Hindlimb muscle (tissue), 1 donor: ENCODE measurements at regions not wholly inside any gene's neighbourhood (a gene's known extent, or its start where the extent isn't known, plus 50 kb on each side); places are given as distances from the start of the nearest gene placed in this dataset.

Experiments
- DNase-seq: peaks from one replicate; pipeline ENCODE4 v3.0.0-alpha.2; 2013

DNA sequence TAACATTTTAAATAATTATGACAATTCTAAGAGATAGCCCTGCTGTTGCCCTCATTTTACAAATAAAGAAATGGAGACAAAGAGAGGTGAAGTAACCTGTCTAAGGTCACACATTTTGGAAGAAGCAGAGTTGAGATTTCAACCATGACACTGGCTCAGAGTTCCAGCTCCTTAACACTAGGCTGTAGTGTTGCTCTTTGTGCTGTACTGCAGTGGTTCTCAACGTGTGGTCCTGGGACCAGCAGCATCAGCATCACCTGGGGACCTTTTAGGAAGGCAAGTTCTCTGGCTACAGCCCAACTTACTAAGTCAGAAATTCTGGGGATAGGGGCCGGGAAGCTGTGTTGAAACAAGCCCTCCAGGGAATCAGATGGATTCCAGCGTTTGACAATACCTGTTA lies 62.4 kb upstream of the FERMT1 start:
- DNase-seq: no peak

DNA sequence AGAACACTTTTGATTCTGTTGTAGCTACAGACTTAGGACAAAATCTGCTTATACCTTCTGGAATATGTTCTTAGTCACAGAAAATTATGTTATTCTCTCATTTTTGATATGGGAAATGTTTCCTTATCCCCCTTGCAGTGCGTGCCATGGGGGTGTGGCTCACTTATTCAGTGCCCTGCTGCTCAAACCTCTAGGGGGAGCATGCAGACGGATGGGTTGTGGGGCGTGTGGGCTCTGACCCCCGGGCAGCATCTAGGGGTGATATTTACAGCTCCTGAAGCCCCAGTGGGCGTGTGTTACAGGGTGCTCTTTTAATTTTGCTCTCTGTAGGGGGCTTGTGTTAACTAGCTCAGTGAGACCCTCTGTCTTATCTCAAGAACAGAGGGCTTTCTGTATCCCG lies 61.3 kb upstream of the FERMT1 start:
- DNase-seq: no peak

GRCh38 chr20:6180531-6180930 lies 57.7 kb upstream of the FERMT1 start:
- no peak for DNase-seq

- DNase-seq: peak; percentile 29
These were observed 55.7 kb upstream of the FERMT1 start for GRCh38 chr20:6178537-6178936.

- DNase-seq: no peak
These were observed 50.7 kb upstream of the FERMT1 start for GRCh38 chr20:6173481-6173880.
